ENCODE measurements at regions not wholly inside any gene's neighbourhood (a gene's known extent, or its start where the extent isn't known, plus 50 kb on each side); places are given as distances from the start of the nearest gene placed in this dataset.

DNA sequence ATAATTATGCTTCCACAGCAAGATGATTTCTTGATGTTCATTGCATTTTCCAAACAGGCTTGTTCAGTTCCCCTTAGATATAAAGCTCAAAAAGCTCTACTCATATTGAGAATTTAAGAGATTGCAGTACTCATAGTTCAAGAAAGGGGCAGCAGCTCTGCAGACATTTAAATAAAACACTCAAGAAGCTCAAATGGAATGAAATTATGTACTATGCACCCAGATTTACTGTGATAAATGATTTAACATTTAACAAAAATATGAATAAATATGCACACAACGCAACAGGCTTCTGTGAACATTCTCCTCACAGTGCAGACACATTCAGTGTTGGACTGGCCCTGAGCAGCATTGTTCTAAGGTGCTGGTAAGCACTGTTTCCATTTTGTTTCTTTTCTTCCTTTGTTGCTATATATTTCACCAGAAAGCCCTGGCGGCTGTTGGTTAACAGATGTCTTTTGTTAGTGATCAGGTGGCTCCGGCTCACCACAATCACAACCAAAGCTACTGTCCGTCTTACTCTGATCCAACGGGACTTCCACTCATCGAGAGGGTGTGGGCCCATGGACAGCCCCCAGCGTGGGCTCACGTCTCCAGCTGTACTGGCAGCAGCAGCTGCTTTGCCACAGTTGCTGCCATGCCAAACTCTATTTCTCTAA, 1440.3 kb downstream of the NCAM2 start:
- DNase-seq: no peak

GRCh38 chr21:22444990-22445389, 1446.8 kb downstream of the NCAM2 start:
- no peak for DNase-seq

GRCh38 chr21:22450507-22450906, 1452.3 kb downstream of the NCAM2 start:
- DNase-seq: no peak

DNA sequence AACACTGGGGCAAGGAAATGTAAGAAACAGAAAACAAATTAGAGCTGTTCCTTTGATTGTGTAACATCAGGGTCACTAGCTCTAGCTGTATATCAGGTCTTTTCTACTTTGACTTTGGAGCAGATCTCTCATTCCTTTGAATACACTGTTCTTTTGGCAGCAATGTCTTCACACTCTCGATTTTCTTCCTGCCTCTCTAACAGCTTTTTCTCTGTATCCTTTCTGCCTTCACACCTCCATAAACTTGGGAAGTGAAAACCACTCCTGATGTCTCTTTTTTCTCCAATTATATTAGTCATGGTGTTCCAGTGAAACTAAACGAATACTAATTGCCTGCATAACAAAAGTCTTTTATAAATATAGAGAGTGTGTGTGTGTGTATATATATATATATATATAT, 1458.0 kb downstream of the NCAM2 start:
- DNase-seq: no peak

- no peak for DNase-seq
Observed at GRCh38 chr21:22468893-22469292, 1470.7 kb downstream of the NCAM2 start.

- DNase-seq: no peak
Observed at GRCh38 chr21:22474403-22474802, 1476.2 kb downstream of the NCAM2 start.

GRCh38 chr21:22476214-22476613, 1478.0 kb downstream of the NCAM2 start:
- no peak for DNase-seq

GRCh38 chr21:22476726-22477646, 1478.8 kb downstream of the NCAM2 start:
- DNase-seq: no peak

DNA sequence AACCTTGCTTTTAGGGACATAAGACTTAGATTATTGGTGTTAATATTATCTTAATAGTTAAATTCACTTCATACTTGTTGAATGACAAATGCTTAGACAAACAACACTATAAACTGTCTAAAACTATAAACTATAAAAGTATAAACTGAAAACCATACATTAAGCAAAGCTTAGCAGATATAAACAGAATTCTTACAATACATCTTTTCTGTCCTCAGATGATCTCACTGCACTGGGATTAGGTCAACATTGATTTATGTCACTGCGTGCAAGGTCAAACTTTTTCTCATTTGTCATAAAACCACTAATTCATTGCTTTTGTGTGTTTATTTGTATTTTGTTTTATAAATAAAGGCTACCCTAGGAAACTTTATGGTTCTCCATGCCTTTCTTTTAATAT, 1491.8 kb downstream of the NCAM2 start:
- DNase-seq: no peak

DNA sequence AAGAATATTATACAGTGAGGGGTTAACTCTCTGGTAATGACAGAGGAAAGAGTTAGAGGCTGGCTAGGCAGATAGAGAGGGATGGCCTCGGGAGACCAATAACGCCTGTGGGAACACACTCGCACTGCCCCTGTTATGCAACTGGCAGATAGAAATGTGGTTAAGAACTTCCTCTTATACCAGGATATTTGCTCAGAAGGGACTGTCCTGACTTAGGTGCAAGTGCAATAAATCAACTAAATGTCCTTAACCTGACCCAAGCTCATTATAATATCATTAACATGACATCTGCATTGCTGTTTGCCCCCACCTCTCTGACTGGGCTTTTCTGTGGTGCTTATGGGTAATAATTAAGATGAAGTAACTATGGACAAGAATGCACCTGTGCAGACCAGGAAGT, 1518.0 kb downstream of the NCAM2 start:
- no peak for DNase-seq

DNA sequence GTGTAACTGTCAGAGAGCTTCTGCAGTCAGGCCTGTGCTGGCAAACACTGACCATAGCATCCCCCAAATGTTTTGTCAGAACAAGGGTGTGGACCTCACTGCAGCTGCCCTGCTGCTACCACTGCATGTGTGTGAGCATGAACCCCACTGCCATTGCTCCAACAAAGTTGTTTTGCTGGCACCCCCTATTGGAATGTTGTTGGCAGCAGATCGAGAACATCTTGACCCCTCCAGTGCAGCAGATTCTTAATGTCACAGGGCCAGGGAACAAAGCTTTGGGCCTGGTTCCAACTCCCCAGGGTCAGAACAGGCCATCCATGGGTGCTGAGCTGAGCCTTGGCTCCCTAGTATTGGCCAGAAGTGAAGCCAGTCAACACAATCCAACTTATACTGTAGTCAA, 1537.4 kb downstream of the NCAM2 start:
- no peak for DNase-seq

DNA sequence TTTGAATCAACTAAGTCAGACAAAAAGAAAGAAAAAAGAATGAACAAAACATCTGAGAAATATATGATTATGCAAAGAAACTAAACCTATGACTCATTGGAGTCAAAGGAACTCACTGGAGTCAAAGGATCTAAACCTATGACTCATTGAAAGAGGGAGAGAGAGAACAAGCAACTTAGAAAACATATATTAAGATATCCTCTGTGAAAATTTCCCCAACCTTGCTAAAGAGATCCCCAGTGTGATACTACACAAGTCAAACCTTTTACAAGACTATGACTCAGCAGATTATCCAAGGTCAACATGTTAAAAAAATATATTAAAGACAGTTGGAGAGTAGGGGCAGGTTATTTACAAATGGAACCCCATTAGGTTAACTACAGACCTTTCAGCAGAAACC, 1538.3 kb downstream of the NCAM2 start:
- DNase-seq: no peak

DNA sequence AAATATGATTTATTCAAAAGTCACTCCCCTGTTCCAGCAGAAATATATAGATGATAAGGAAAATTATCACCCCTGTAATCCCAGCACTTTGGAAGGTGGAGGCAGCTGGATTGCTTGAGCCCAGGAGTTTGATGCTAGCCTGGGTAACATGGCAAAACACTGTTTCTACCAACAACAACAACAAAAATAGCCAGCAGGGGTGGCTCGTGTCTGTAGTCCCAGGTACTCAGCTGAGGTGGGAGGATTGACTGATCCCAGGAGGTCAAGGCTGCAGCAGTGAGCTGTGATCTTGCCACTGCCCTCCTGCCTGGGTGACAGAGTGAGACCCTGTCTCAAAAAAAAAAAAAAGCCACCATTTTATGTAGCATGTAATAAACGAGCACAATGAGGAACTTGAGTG, 1546.5 kb downstream of the NCAM2 start:
- DNase-seq: no peak

GRCh38 chr21:22552390-22552789, 1554.2 kb downstream of the NCAM2 start:
- DNase-seq: no peak

DNA sequence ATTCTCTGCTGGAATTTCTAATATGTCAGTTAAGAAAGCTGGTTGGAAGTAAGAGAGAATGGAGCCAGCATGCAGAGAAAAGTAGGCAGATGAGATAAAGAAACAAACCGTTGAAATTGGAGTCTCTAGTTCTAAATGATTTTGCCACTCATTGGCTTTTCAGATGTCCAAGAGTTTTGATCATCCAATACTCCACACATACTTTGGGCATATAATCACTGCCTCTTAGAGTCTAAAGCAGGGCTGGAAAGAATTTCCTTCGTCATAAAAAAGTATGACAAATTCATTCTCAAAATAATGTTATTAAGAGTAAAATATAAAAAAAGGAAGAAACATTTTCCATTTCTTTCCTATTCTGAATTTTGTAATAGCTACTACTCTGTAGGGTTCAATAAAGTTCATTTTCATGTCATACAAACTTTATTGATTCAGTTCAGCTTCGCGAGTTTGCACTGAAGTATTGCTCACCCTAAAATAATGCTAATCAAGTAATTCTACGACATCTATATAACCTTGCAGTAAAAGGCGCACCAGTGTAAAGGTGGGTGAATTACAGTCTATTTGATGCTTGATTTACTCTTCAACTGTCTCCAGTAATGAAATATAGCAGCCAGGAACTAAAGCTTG, 1556.6 kb downstream of the NCAM2 start:
- no peak for DNase-seq

GRCh38 chr21:22556829-22557228, 1558.6 kb downstream of the NCAM2 start:
- DNase-seq: no peak

- no peak for DNase-seq
Observed at GRCh38 chr21:22561946-22562345, 1563.7 kb downstream of the NCAM2 start.

DNA sequence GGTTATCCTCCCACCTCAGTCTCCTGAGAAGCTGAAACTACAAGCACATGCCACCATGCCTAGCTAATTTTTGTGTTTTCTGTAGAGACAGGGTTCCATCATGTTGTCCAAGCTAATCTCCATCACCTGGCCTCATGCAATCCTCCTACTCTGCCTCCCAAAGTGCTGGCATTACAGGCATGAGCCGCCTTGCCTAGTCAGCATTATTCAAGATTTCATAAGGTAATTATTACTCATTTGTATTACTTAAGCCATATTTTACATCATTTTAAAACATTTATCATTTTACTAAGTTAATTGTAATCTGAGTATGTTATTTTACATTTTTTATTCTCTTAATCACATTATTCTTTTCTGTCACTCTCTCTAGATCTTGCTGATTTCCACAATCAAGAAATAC, 1575.6 kb downstream of the NCAM2 start:
- DNase-seq: no peak

- DNase-seq: peak; percentile 54
Observed at GRCh38 chr21:22575165-22575584, 1577.0 kb downstream of the NCAM2 start.

DNA sequence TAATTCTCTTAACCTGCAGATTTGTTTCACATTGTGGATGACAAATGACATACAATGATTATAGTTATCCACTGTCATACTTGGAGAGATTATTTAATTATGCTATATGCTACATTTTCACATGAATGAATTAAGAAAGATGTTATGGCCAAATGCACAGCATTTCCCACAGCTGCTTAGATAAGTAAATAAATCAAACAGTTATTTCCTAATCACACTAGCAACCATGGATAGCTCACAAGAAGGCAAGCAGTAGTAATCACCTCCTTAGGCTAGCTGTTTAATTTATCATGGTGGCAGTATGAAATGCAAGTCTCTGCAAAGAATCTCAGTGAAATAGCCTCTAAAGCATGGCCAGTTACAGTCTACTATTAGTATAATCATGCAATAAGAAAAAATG, 1581.5 kb downstream of the NCAM2 start:
- no peak for DNase-seq

GRCh38 chr21:22582026-22582425, 1583.8 kb downstream of the NCAM2 start:
- DNase-seq: no peak

- DNase-seq: no peak
Observed at GRCh38 chr21:22584308-22584707, 1586.1 kb downstream of the NCAM2 start.

DNA sequence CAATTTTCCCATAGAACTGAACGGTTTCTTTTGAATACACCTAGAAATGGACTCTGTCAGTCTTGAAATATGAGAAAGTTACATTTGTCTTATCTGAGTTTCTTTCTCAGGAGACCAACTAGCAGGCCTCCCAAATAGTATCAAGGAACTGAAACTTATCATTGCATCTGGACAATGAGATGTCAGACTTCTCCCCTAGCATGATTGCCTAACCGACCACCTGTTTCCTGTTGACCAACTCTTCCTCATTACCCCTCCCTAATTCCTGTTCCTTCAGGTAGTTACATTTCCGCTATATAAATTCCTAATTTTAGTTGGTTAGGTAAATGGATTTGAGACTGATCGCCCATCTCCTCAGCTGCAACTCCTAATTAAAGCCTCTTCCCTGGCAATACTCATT, 1587.3 kb downstream of the NCAM2 start:
- DNase-seq: no peak

DNA sequence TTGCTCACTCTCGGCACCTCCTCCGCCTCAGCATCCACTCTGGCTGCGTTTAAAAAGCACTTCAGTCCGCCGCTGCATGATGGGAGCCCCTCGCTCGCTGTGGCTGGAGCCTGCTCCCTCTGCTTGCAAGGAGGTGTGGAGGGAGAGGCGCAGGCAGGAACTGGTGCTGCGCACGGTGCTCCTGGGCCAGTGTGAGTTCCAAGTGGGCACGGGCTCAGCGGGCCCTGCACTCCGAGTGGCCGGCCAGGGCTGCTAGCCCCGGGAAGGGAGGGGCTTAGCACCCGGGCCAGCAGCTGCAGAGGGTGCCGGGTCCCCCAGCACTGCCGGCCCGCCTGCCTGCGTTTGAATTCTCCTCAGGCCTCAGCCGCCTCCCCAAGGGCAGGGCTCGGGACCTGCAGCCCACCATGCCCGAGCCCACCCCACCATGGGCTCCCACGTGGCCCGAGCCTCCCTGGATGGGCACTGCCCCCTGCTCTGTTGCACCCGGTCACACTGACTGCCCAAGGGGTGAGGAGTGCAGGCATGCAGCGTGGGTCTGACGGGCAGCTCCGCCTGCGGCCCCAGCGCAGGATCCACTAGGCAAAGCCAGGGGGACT, 1599.5 kb downstream of the NCAM2 start:
- DNase-seq: no peak
